Activated CD4-positive, alpha-beta T cell treated with anti-CD3 and anti-CD28 coated beads for 36 hours (primary cell): ENCODE measurements at regions not wholly inside any gene's neighbourhood (a gene's known extent, or its start where the extent isn't known, plus 50 kb on each side); places are given as distances from the start of the nearest gene placed in this dataset.

Experiments
- ATAC-seq: fragments of 200-7000 bp; cut with Tn5 transposase; one replicate; pipeline ENCODE4 v1.10.0; 2021; ENCODE audit warnings: mild to moderate bottlenecking, moderate library complexity
- CTCF ChIA-PET: fragments of 350-600 bp; sonication (Branson Sonifier 250); formaldehyde crosslinking; loops from one replicate; lab custom pipeline; 2021; ENCODE audit warnings: antibody characterized with exemption; lab: Charles Lee
- POLR2A ChIA-PET: fragments of 350-600 bp; sonication (Branson Sonifier 250); formaldehyde crosslinking; loops from one replicate; lab custom pipeline; 2021; ENCODE audit warnings: antibody characterized with exemption, inconsistent platforms; lab: Charles Lee
- DNase-seq: peaks from one replicate; pipeline ENCODE4 v3.0.0-alpha.2; 2020
- H3K27ac Mint-ChIP-seq: one replicate; pipeline ENCODE4 v1.8.0; 2021; ENCODE audit warnings: mixed read lengths
- H3K27me3 Mint-ChIP-seq: one replicate; pipeline ENCODE4 v1.8.0; 2021; ENCODE audit warnings: mixed read lengths
- H3K36me3 Mint-ChIP-seq: one replicate; pipeline ENCODE4 v1.8.0; 2021; ENCODE audit warnings: low read depth, mixed read lengths
- H3K4me1 Mint-ChIP-seq: one replicate; pipeline ENCODE4 v1.8.0; 2021; ENCODE audit warnings: mixed read lengths
- H3K4me3 Mint-ChIP-seq: one replicate; pipeline ENCODE4 v1.8.0; 2021; ENCODE audit warnings: mild to moderate bottlenecking, moderate library complexity, mixed read lengths
- H3K9me3 Mint-ChIP-seq: one replicate; pipeline ENCODE4 v1.8.0; 2021; ENCODE audit warnings: low read depth, mixed read lengths
- intact Hi-C, 2 experiments: fragments of 100-400 bp; cut with DNase I in 1 of 2; cut with micrococcal nuclease in 1 of 2; formaldehyde crosslinking; loops; one replicate each; pipeline versions ENCODE4 v1.14.2 to v1.15.1; 2022 to 2024; cut with DNase I, micrococcal nuclease

DNA sequence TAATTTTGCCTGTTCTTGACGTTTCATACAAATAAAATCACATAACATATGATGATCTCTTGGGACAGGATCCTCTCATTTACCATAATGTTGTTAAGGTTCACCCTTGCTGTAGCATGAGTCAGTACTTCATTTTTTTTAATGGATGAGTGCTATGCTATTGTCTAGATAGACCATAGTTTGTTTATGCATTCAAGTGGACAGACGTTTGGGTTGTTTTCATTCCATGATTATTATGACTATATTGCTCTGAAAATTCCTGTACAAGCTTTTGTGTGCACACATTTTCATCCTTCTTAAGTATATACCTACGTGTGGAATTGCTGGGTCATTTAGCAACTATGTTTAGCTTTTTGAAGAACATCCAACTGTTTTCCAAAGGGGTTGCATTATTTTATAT is 325.6 kb upstream of the TMEM132C start:
- Mint-ChIP-seq H3K9me3 (peaks cover 11% of the 10 kb centered on the region), H3K36me3 (no peaks in the 10 kb centered on the region), H3K4me3 (no peak overlapping the region), H3K27ac (no peak overlapping the region), H3K4me1 (no peaks in the 10 kb centered on the region), H3K27me3 (no peaks in the 10 kb centered on the region)
- intact Hi-C loops = no loop called here
- ChIA-PET CTCF (no interaction called here), POLR2A (no interaction called here)
- DNase-seq = no peak
- no peak for ATAC-seq

GRCh38 chr12:127942981-127943380 is 324.0 kb upstream of the TMEM132C start:
- Mint-ChIP-seq H3K27ac (no peak overlapping the region), H3K4me1 (no peaks in the 10 kb centered on the region), H3K9me3 (peaks cover 19% of the 10 kb centered on the region), H3K27me3 (no peaks in the 10 kb centered on the region), H3K4me3 (no peak overlapping the region), H3K36me3 (no peaks in the 10 kb centered on the region)
- ATAC-seq (no peak), DNase-seq (no peak)
- ChIA-PET POLR2A (no interaction called here), CTCF (no interaction called here)
- intact Hi-C loops = no loop called here

DNA sequence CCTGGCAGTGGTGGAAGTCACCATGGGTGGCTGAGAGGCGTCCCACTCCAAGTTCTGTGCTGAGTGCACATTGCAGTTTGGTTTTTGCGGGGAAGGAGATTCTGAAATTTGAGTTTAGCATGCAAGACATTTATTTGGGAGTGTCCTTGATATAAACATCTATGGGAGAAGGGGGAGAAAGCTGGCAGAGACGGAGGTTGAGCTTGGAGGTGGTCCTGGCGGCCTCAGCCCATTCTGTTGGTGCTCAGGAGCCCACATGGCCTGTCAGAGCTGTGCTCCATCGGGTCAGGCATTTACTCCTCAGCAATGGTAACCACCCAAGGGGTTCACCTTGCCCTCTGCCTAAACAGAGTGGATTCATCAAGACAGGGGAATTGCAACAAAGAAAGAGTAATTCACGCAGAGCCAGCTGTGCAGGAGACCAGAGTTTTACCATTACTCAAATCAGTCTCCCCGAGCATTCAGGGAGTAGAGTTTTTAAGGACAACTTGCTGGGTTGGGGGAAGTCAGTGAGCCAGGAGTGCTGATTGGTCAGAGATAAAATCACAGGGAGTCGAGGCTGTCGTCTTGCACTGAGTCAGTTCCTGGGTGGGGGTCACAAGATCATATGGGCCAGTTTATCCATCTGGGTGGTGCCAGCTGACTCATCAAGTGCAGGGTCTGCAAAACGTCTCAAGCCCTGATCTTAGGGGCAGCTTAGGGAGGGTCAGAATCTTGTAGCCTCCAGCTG is 323.3 kb upstream of the TMEM132C start:
- intact Hi-C loops = no loop called here
- Mint-ChIP-seq H3K27me3 (no peaks in the 10 kb centered on the region), H3K4me3 (no peak overlapping the region), H3K27ac (no peak overlapping the region), H3K4me1 (no peaks in the 10 kb centered on the region), H3K9me3 (peaks cover 19% of the 10 kb centered on the region), H3K36me3 (no peaks in the 10 kb centered on the region)
- ATAC-seq = no peak
- DNase-seq = no peak
- ChIA-PET CTCF (no interaction called here), POLR2A (no interaction called here)

- intact Hi-C loops = no loop called here
- ChIA-PET POLR2A (no interaction called here), CTCF (no interaction called here)
- Mint-ChIP-seq H3K4me3 (no peak overlapping the region), H3K36me3 (no peaks in the 10 kb centered on the region), H3K27ac (no peak overlapping the region), H3K9me3 (peaks cover 17% of the 10 kb centered on the region), H3K27me3 (no peaks in the 10 kb centered on the region), H3K4me1 (no peaks in the 10 kb centered on the region)
- no peak for DNase-seq
- no peak for ATAC-seq
These were observed 322.6 kb upstream of the TMEM132C start for GRCh38 chr12:127944211-127944899.

DNA sequence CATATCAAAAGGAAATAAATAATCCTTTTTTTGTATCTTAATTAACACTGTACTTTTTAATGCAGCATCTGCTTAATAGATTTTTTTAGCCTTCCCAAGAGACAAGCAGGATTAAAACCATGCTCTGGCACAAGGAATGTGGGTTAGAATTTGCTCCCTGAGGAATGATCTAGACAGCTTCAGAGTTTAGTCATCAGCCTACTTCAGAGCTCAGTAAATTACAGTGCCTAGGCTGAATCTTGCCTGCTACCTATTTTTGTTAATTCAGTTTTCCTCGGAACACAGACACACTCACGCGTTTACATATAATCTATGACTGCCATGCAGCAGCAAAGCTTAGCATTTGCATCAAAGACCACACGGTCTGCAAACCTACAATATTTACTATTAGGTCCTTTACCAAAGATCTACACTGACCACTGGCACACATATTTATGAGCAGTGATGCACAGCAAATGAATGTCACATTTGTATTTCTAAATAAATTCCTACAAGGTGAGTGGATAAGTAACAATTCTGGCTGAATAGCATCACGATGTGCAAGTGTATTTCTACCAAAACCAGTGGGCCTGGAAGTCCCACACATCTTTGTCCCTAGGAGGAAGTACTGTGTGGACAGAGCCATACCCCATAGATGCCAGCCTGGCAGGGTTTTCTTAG is 309.8 kb upstream of the TMEM132C start:
- H3K36me3 Mint-ChIP-seq = no peaks in the 10 kb centered on the region
- no peak overlapping the region for H3K4me3 Mint-ChIP-seq
- intact Hi-C loops = no loop called here
- no peak overlapping the region for H3K27ac Mint-ChIP-seq
- ChIA-PET CTCF (no interaction called here), POLR2A (no interaction called here)
- H3K27me3 Mint-ChIP-seq = no peaks in the 10 kb centered on the region
- H3K4me1 Mint-ChIP-seq = no peaks in the 10 kb centered on the region
- DNase-seq (no peak), ATAC-seq (no peak)
- H3K9me3 Mint-ChIP-seq = peaks cover 5% of the 10 kb centered on the region

DNA sequence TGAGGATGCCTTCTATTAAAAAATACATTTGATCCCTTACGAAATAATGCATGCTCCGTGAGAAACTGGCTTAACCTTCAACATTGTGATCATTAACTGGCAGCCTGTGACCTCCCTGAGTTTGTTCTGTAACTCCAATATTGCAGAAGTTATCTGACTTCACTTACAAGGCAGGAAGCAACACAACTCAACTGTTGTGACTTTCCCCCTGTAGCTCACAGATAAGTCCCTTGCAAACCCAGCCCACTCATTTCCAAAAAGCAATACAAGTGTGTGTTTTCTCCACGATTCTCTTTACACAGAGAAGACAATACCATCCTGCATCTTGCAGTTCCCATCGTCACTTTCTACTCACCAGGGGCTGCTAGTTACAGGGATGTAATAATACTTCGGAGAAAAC is 304.7 kb upstream of the TMEM132C start:
- no peaks in the 10 kb centered on the region for H3K36me3 Mint-ChIP-seq
- peaks cover 9% of the 10 kb centered on the region for H3K9me3 Mint-ChIP-seq
- no peaks in the 10 kb centered on the region for H3K27me3 Mint-ChIP-seq
- no peak overlapping the region for H3K4me3 Mint-ChIP-seq
- DNase-seq (no peak), ATAC-seq (no peak)
- no peak overlapping the region for H3K27ac Mint-ChIP-seq
- intact Hi-C loops = no loop called here
- no peaks in the 10 kb centered on the region for H3K4me1 Mint-ChIP-seq
- ChIA-PET CTCF (interaction anchor here (1.0 kb wide), 1 partner anchor 36 kb away, joined by 3 read pairs; no protein-coding TSS in a partner anchor), POLR2A (no interaction called here)

DNA sequence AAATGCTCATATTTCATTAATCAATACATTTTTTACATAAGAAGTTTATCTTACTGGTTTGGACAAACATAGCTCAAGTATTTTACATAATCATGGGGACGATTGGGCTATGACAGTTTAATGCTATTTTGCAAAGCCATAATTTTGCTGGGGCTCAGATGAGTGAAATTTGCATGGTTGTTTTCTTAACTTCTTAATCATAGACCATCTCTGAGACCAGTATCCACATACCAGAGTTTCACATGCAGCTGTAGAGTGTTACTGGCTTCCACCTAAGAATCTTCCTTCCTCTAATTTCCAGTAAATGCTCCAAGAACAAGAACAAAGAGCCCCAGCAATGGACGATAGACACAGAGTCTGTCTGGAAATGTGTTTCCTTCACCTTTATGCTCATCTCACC is 303.0 kb upstream of the TMEM132C start:
- no peak overlapping the region for H3K27ac Mint-ChIP-seq
- ChIA-PET POLR2A (no interaction called here), CTCF (no interaction called here)
- no peaks in the 10 kb centered on the region for H3K27me3 Mint-ChIP-seq
- H3K4me3 Mint-ChIP-seq = no peak overlapping the region
- H3K4me1 Mint-ChIP-seq = no peaks in the 10 kb centered on the region
- DNase-seq (no peak), ATAC-seq (no peak)
- H3K36me3 Mint-ChIP-seq = no peaks in the 10 kb centered on the region
- H3K9me3 Mint-ChIP-seq = peaks cover 17% of the 10 kb centered on the region
- intact Hi-C loops = no loop called here

DNA sequence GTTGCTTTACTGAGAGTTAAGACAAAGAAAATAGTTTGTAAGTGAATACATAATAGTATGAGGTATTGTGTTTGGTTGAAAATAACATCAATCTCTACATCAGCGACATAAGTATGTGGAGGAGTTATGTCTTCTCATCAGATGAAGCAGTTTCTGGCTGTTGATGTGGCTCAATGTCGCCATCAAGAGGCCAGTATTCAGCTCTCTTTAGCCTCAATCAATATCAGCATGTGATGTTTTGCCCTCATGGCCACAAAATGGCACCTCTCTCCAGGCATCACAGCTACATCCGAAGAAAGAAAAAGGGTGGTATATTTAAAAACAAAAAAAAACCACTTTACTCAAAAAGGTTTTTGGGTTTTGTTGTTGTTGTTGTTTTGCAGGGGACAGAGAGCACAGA is 302.3 kb upstream of the TMEM132C start:
- no peaks in the 10 kb centered on the region for H3K36me3 Mint-ChIP-seq
- H3K4me3 Mint-ChIP-seq = no peak overlapping the region
- H3K27me3 Mint-ChIP-seq = no peaks in the 10 kb centered on the region
- no peaks in the 10 kb centered on the region for H3K4me1 Mint-ChIP-seq
- ATAC-seq (no peak), DNase-seq (no peak)
- intact Hi-C loops = no loop called here
- ChIA-PET POLR2A (no interaction called here), CTCF (no interaction called here)
- H3K27ac Mint-ChIP-seq = no peak overlapping the region
- peaks cover 17% of the 10 kb centered on the region for H3K9me3 Mint-ChIP-seq

DNA sequence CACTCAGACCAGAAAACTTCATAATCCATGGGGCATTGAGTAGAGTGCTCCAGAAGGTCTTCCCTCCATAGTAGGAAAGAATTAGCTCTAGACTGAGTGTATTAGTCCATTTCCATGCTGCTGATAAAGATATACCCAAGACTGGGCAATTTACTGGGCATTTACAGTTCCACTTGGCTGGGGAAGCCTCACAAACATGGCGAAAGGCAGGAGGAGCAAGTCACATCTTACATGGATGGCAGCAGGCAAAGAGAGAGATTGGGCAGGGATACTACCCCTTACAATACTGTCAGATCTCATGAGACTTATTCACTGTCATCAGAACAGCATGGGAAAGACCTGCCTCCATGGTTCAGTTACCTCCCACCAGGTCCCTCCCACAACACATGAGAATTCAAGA is 300.6 kb upstream of the TMEM132C start:
- H3K4me3 Mint-ChIP-seq = no peak overlapping the region
- ATAC-seq (no peak), DNase-seq (no peak)
- intact Hi-C loops = no loop called here
- no peaks in the 10 kb centered on the region for H3K4me1 Mint-ChIP-seq
- no peaks in the 10 kb centered on the region for H3K36me3 Mint-ChIP-seq
- no peak overlapping the region for H3K27ac Mint-ChIP-seq
- ChIA-PET CTCF (no interaction called here), POLR2A (no interaction called here)
- no peaks in the 10 kb centered on the region for H3K27me3 Mint-ChIP-seq
- peaks cover 17% of the 10 kb centered on the region for H3K9me3 Mint-ChIP-seq

- H3K4me3 Mint-ChIP-seq = no peak overlapping the region
- intact Hi-C loops = no loop called here
- peaks cover 21% of the 10 kb centered on the region for H3K9me3 Mint-ChIP-seq
- DNase-seq (no peak), ATAC-seq (no peak)
- no peak overlapping the region for H3K27ac Mint-ChIP-seq
- no peaks in the 10 kb centered on the region for H3K27me3 Mint-ChIP-seq
- H3K4me1 Mint-ChIP-seq = no peaks in the 10 kb centered on the region
- POLR2A ChIA-PET = no interaction called here
- CTCF ChIA-PET = no interaction called here
- no peaks in the 10 kb centered on the region for H3K36me3 Mint-ChIP-seq
These were observed 296.5 kb upstream of the TMEM132C start for GRCh38 chr12:127970491-127970890.

DNA sequence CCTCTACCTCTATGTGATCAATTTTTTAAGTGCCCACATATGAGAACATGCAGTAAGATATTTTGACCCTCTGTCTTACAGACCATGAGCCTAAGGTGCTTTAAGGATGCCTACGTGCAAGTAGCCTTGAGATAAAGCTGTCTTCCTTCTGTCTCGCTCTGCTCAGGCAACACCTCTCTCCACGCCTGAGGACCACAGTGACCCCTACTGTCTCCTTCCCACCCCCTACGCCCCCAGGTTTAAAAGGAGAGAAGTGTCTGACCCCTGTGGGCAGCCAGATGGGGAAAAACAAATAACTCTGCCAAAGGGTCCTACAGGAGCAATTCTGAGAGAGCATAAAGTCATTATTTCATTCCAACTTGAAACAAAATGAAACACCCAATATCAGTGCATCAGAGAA is 286.4 kb upstream of the TMEM132C start:
- no peaks in the 10 kb centered on the region for H3K27me3 Mint-ChIP-seq

DNA sequence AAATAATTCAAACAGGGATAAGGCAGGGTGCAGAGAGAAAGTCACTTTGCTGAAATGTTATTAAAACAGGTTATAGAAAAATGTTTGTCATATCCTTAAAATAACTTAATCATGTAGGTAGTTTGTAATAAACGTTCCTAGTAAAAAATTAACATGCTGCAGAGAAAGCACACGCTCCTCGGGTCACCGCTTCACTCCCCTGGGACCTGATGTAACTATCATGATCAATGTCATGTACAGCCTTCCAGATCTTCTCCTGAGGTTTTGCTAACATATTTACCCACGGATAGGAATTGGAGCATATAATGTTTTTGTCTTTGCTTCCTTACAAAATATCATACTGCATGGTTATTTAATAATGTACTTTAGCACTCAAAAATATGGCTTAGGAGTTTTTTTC is 285.1 kb upstream of the TMEM132C start:
- Mint-ChIP-seq H3K4me1 (no peaks in the 10 kb centered on the region), H3K27me3 (no peaks in the 10 kb centered on the region), H3K27ac (no peak overlapping the region), H3K4me3 (no peak overlapping the region), H3K9me3 (peaks cover 12% of the 10 kb centered on the region), H3K36me3 (no peaks in the 10 kb centered on the region)
- ATAC-seq (no peak), DNase-seq (no peak)
- ChIA-PET POLR2A (no interaction called here), CTCF (no interaction called here)
- intact Hi-C loops = no loop called here

More for the DNA sequence above, 286.4 kb upstream of the TMEM132C start:
- DNase-seq (no peak), ATAC-seq (no peak)
- CTCF ChIA-PET = no interaction called here
- no peaks in the 10 kb centered on the region for H3K4me1 Mint-ChIP-seq
- H3K27ac Mint-ChIP-seq = no peak overlapping the region
- no peak overlapping the region for H3K4me3 Mint-ChIP-seq
- no peaks in the 10 kb centered on the region for H3K36me3 Mint-ChIP-seq
- peaks cover 14% of the 10 kb centered on the region for H3K9me3 Mint-ChIP-seq
- intact Hi-C loops = no loop called here
- POLR2A ChIA-PET = no interaction called here
